DMS 273 (cell line): ENCODE measurements at regions not wholly inside any gene's neighbourhood (a gene's known extent, or its start where the extent isn't known, plus 50 kb on each side); places are given as distances from the start of the nearest gene placed in this dataset.

Experiments used
- DNase-seq: peaks from one replicate; lab custom pipeline; 2025; ENCODE audit not compliant: unreplicated experiment; lab: John Stamatoyannopoulos, UW

DNA sequence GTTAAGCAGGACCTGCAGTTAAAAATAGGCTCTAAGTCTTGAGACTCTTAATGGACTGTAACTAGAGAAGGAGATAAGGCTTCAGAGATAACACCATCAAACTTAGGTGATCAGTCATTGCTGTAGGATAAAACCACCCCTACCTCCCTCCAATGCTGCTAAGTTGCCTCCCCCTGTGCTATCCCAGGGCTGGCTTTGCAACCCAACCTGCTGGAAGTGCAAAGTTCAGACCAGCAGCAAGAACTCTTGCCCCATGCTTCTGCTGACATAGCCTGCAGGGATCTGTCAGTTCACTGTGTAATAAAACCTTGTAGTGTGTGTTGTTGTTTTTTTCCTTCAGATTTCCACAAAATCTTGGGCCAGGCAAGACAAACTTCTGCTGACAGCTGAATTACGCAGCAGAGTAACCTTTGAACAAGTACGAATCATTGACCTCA lies 57.4 kb upstream of the EPB41L3 start:
- DNase-seq = no peak

DNA sequence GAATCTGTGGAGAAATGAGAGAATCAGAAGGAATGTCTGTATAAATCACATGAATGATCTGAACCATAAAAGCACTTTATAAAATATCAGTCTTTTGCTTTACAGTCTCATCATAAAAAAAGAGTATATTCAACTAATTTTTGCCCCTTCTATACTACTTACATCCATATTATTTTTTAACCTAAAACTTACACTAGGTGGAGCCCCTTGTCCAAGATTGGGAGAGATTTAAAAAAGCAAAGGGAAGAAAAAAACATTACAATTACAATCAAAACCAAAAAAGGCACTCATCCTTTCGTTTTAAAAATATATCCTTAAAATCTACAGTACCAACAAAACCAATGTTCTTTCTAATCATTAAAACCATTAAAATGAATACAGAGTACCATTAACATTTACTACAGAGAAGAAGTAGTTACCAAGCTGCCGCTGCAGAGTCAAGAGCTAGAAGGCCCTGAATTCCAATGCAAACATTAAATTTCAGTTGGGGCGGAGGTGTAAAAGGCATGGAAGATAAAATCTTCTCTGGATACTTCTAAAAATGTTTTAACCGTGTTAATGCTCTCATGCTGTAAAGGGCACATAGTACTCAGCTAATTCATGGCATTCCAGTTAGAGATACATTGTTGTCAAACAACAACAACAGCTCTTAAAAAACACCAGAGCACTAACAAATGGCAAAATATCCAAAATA lies 56.7 kb upstream of the EPB41L3 start:
- peak; percentile 67 for DNase-seq

DNA sequence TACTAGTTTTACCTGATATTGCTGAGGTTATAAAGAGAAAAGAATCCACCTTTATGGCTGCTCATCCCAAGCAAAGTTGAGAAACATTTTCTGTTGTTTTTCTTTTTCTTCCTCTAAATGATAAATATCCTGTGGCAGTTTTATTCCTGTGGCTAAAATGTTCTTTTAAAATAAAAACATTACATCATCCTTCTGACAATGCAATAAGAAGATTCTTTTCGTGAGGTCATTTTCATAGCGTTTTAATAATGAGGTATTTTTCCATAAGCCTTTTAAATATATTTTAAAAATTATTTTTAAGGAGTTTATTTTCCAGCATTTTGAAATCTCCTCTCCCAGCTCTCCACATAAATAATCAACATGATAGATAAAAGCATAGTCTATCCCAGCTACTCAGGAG lies 52.8 kb upstream of the EPB41L3 start:
- no peak for DNase-seq
